ENCODE measurements at regions not wholly inside any gene's neighbourhood (a gene's known extent, or its start where the extent isn't known, plus 50 kb on each side); places are given as distances from the start of the nearest gene placed in this dataset.

GRCh38 chr6:120779441-120779840 lies 554.8 kb downstream of the TBC1D32 start:
- no peak overlapping the region for H2BK120ac ChIP-seq (ENCODE audit: low read depth, low read length)
- H4K20me1 ChIP-seq (ENCODE audit: insufficient read depth, low read length) = no peaks in the 10 kb centered on the region
- H3K36me3 ChIP-seq (ENCODE audit: control insufficient read depth, insufficient read depth, low read length) = no peaks in the 10 kb centered on the region
- dilution Hi-C loops (cut with HindIII; ENCODE audit: low sequenced_read_pairs, unreplicated experiment) = no loop called here
- ChIA-PET POLR2A (ENCODE audit: unreplicated experiment) (no interaction called here), CTCF (no interaction called here)
- no peak overlapping the region for H3K23ac ChIP-seq (ENCODE audit: low read depth, low read length)
- no peak overlapping the region for H2BK20ac ChIP-seq (ENCODE audit: low read depth, low read length)
- DNase-seq (no peak), ATAC-seq (ENCODE audit: low read depth) (no peak)
- TF ChIP-seq CTCF (conservative IDR thresholded peaks at IDR 0.05; ENCODE audit: low read depth, low read length) = no peak
- no peak for TF ChIP-seq RAD21 (IDR thresholded peaks at IDR 0.05; ENCODE audit: low read length)
- no peak for TF ChIP-seq MAFK (IDR thresholded peaks at IDR 0.05; ENCODE audit: low read depth, low read length)
- no peak for TF ChIP-seq MXI1 (IDR thresholded peaks at IDR 0.05; ENCODE audit: borderline replicate concordance, low read depth, low read length)
- TF ChIP-seq NFE2L2 (IDR thresholded peaks at IDR 0.05; ENCODE audit: low read depth, low read length) = no peak
- TF ChIP-seq BHLHE40 (IDR thresholded peaks at IDR 0.05; ENCODE audit: low read depth, low read length) = no peak
- TF ChIP-seq FOS (IDR thresholded peaks at IDR 0.05; ENCODE audit: low read depth, low read length) = no peak
- no peak for TF ChIP-seq USF2 (IDR thresholded peaks at IDR 0.05; ENCODE audit: low read depth, low read length)
- TF ChIP-seq SMC3 (IDR thresholded peaks at IDR 0.05; ENCODE audit: low read depth, low read length) = no peak
- no peak for TF ChIP-seq CEBPB (IDR thresholded peaks at IDR 0.05; ENCODE audit: low read depth, low read length)
- TF ChIP-seq RCOR1 (IDR thresholded peaks at IDR 0.05; ENCODE audit: insufficient replicate concordance, low read length) = no peak
- no peak for TF ChIP-seq CHD1 (IDR thresholded peaks at IDR 0.05; ENCODE audit: low read depth, low read length)
- TF ChIP-seq RFX5 (IDR thresholded peaks at IDR 0.05; ENCODE audit: low read depth, low read length) = no peak
- no peak for TF ChIP-seq POLR2A (IDR thresholded peaks at IDR 0.05; ENCODE audit: low read depth, low read length)
- TF ChIP-seq, protein P1, sequence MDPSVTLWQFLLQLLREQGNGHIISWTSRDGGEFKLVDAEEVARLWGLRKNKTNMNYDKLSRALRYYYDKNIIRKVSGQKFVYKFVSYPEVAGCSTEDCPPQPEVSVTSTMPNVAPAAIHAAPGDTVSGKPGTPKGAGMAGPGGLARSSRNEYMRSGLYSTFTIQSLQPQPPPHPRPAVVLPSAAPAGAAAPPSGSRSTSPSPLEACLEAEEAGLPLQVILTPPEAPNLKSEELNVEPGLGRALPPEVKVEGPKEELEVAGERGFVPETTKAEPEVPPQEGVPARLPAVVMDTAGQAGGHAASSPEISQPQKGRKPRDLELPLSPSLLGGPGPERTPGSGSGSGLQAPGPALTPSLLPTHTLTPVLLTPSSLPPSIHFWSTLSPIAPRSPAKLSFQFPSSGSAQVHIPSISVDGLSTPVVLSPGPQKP (IDR thresholded peaks at IDR 0.05; ENCODE audit: borderline replicate concordance, low read depth, low read length) = no peak
- no peak for TF ChIP-seq MAZ (IDR thresholded peaks at IDR 0.05; ENCODE audit: borderline replicate concordance, low read depth, low read length)
- intact Hi-C loops (cut with micrococcal nuclease) = no loop called here
- H3K9ac ChIP-seq (ENCODE audit: low read depth, low read length) = no peak overlapping the region
- peaks cover 13% of the 10 kb centered on the region for H3K9me3 ChIP-seq (ENCODE audit: control insufficient read depth, insufficient read depth, low read length)
- H3K4me3 ChIP-seq (ENCODE audit: insufficient read depth, low read depth, low read length) = no peak overlapping the region
- no peak overlapping the region for H4K8ac ChIP-seq (ENCODE audit: low read depth in 2 of 2, low read length in 2 of 2)
- BruUV-seq (replicated peaks) = no TSS peak
- no peaks in the 10 kb centered on the region for H3K4me1 ChIP-seq (ENCODE audit: control insufficient read depth, insufficient read depth, low read length)
- H3K27me3 ChIP-seq (ENCODE audit: control insufficient read depth, insufficient read depth, low read length) = no peaks in the 10 kb centered on the region
- no peak overlapping the region for H4K5ac ChIP-seq (ENCODE audit: low read depth, low read length)
- no peak overlapping the region for H3K27ac ChIP-seq (ENCODE audit: insufficient read depth, low read length)
- H3K4ac ChIP-seq (ENCODE audit: low read depth, low read length) = no peak overlapping the region
- H2BK5ac ChIP-seq (ENCODE audit: low read depth, low read length, poor library complexity, severe bottlenecking) = no peak overlapping the region
- H2AK9ac ChIP-seq (replicated peaks; ENCODE audit: low read depth, low read length, poor library complexity) = no peak overlapping the region
- no peak overlapping the region for H3K4me2 ChIP-seq (ENCODE audit: low read depth, low read length)
- no peak overlapping the region for H3K18ac ChIP-seq (ENCODE audit: low read depth, low read length)
- H2BK15ac ChIP-seq (ENCODE audit: low read depth, low read length) = no peak overlapping the region
- H3K14ac ChIP-seq (replicated peaks; ENCODE audit: low read depth, low read length) = no peak overlapping the region
- H4K91ac ChIP-seq (ENCODE audit: insufficient read depth, low read depth, low read length) = no peak overlapping the region
- in situ Hi-C loops (cut with MboI; ENCODE audit: low sequenced_read_pairs) = no loop called here
- no peaks in the 10 kb centered on the region for H3K79me1 ChIP-seq (ENCODE audit: low read depth in 1 of 2, low read length in 2 of 2)
- no peaks in the 10 kb centered on the region for H3K9me1 ChIP-seq (ENCODE audit: insufficient read depth, low read length)
- no peak overlapping the region for H2AK5ac ChIP-seq (ENCODE audit: low read depth, low read length)
- no peak overlapping the region for H2AFZ ChIP-seq (replicated peaks; ENCODE audit: low read length, poor library complexity)
- no peak overlapping the region for H3K56ac ChIP-seq (ENCODE audit: extremely low read depth, insufficient read depth, low read length)
- WGBS, 2 experiments (ENCODE audit: extremely low coverage in 2 of 2, insufficient read length in 1 of 2) = no CpG with 5 or more reads among the region's 4 CpGs

Data from IMR-90 (cell line).